ENCODE measurements at regions not wholly inside any gene's neighbourhood (a gene's known extent, or its start where the extent isn't known, plus 50 kb on each side); places are given as distances from the start of the nearest gene placed in this dataset.

DNA sequence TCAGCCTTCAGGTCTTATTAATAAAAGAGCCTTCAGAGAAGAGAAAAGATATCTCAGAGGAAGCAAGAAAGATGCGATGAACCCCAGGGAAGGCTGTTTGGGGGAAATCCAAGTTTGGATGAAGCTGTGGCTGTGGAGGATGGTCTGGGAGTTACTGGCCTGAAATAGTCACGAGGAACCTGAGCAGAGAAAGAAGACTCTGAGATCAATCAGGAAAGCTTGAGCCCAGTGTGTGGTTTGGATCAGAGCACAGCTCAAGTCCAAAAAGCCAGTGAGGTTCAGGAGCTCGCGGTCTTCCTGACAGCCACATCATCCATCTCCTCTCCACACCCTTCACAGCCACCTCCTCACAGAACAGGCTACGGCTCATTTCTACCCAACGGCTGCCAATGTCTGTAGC lies 87.4 kb upstream of the SERPINE2 start:
- H3K4me1 Mint-ChIP-seq: no peaks in the 10 kb centered on the region
- Histone ChIP-seq H3K79me2 (replicated peaks; ENCODE audit: insufficient read depth) (no peaks in the 10 kb centered on the region), H3K4me2 (no peak overlapping the region), H3K36me3 (ENCODE audit: insufficient read depth) (no peaks in the 10 kb centered on the region), H3K27ac (ENCODE audit: low read depth) (no peak overlapping the region), H3K4me3 (no peak overlapping the region), H3K27me3 (ENCODE audit: insufficient read depth) (no peaks in the 10 kb centered on the region), H3K4me1 (ENCODE audit: insufficient read depth) (no peaks in the 10 kb centered on the region), H3F3A (replicated peaks; ENCODE audit: low read depth) (no peaks in the 10 kb centered on the region), H4K20me1 (replicated peaks; ENCODE audit: insufficient read depth) (no peaks in the 10 kb centered on the region), H3K9me2 (ENCODE audit: insufficient read depth) (peaks cover 5% of the 10 kb centered on the region; the same call in 1 of the 2 replicates), H2AFZ (0 out of 2 replicates have a peak overlapping the region, but pooled peaks have one; percentile 34)
- TF ChIP-seq ZNF114 (CRISPR knock-in tag; IDR thresholded peaks at IDR 0.05): no peak
- no peak for TF ChIP-seq JUNB (IDR thresholded peaks at IDR 0.05; ENCODE audit: unreplicated experiment)
- TF ChIP-seq, protein P1, sequence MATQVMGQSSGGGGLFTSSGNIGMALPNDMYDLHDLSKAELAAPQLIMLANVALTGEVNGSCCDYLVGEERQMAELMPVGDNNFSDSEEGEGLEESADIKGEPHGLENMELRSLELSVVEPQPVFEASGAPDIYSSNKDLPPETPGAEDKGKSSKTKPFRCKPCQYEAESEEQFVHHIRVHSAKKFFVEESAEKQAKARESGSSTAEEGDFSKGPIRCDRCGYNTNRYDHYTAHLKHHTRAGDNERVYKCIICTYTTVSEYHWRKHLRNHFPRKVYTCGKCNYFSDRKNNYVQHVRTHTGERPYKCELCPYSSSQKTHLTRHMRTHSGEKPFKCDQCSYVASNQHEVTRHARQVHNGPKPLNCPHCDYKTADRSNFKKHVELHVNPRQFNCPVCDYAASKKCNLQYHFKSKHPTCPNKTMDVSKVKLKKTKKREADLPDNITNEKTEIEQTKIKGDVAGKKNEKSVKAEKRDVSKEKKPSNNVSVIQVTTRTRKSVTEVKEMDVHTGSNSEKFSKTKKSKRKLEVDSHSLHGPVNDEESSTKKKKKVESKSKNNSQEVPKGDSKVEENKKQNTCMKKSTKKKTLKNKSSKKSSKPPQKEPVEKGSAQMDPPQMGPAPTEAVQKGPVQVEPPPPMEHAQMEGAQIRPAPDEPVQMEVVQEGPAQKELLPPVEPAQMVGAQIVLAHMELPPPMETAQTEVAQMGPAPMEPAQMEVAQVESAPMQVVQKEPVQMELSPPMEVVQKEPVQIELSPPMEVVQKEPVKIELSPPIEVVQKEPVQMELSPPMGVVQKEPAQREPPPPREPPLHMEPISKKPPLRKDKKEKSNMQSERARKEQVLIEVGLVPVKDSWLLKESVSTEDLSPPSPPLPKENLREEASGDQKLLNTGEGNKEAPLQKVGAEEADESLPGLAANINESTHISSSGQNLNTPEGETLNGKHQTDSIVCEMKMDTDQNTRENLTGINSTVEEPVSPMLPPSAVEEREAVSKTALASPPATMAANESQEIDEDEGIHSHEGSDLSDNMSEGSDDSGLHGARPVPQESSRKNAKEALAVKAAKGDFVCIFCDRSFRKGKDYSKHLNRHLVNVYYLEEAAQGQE (IDR thresholded peaks at IDR 0.05; ENCODE audit: unreplicated experiment): no peak
- no peak for TF ChIP-seq ZNF331 (CRISPR knock-in tag; IDR thresholded peaks at IDR 0.05; ENCODE audit: low read depth)
- TF ChIP-seq EZH2 (IDR thresholded peaks at IDR 0.05; ENCODE audit: low read depth, unreplicated experiment): no peak
- no peak for TF ChIP-seq CTCF (conservative IDR thresholded peaks at IDR 0.05; ENCODE audit: low read depth in 2 of 2)
- TF ChIP-seq ZNF462 (CRISPR knock-in tag; IDR thresholded peaks at IDR 0.05): no peak
- no peak for TF ChIP-seq CREB1 (CRISPR knock-in tag; IDR thresholded peaks at IDR 0.05; ENCODE audit: low read depth)
- TF ChIP-seq, protein P2, sequence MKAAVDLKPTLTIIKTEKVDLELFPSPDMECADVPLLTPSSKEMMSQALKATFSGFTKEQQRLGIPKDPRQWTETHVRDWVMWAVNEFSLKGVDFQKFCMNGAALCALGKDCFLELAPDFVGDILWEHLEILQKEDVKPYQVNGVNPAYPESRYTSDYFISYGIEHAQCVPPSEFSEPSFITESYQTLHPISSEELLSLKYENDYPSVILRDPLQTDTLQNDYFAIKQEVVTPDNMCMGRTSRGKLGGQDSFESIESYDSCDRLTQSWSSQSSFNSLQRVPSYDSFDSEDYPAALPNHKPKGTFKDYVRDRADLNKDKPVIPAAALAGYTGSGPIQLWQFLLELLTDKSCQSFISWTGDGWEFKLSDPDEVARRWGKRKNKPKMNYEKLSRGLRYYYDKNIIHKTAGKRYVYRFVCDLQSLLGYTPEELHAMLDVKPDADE (IDR thresholded peaks at IDR 0.05): no peak
- no peak for TF ChIP-seq POLR2AphosphoS5 (IDR thresholded peaks at IDR 0.05; ENCODE audit: low read depth)
- no peak for TF ChIP-seq NANOG (IDR thresholded peaks at IDR 0.05; ENCODE audit: borderline replicate concordance)
- no peak for DNase-seq (ENCODE audit: low spot score)
- no peaks in the 10 kb centered on the region for H3K27me3 Mint-ChIP-seq (ENCODE audit: insufficient read depth, low read depth, poor library complexity)
- H3K36me3 Mint-ChIP-seq (ENCODE audit: low read depth): no peaks in the 10 kb centered on the region
- ATAC-seq: no peak
- no peaks in the 10 kb centered on the region for H3K9me3 Mint-ChIP-seq
- no peak overlapping the region for H3K27ac Mint-ChIP-seq
- H3K4me3 Mint-ChIP-seq: no peak overlapping the region
